K562 (cell line): ENCODE measurements at regions not wholly inside any gene's neighbourhood (a gene's known extent, or its start where the extent isn't known, plus 50 kb on each side); places are given as distances from the start of the nearest gene placed in this dataset.

Experiments
- ATAC-seq: fragments of 200-7000 bp; cut with Tn5 transposase; 3 replicates; pipeline ENCODE4 v1.9.1; 2020; ENCODE audit warnings: moderate library complexity
- BruUV-seq: library from RNA; stranded (reverse); fragments of 400-500 nt; replicated peaks from 2 replicates; lab custom pipeline; 2021; lab: Mats Ljungman, UMichigan
- CTCF ChIA-PET: fragments of 300-600 bp; formaldehyde crosslinking; extraction: SDS; loops from one replicate; lab custom pipeline; 2021; ENCODE audit warnings: low intra/inter-chr PET ratio; lab: Yijun Ruan, JAX
- POLR2A ChIA-PET: fragments of 300-600, 350-650 bp; sonication (Branson Sonifier 250); formaldehyde crosslinking; extraction: SDS; loops from one replicate; lab custom pipeline; 2021; ENCODE audit warnings: antibody characterized with exemption, inconsistent platforms; lab: Yijun Ruan, JAX
- DNase-seq, 4 experiments: peaks; one replicate each; pipeline versions ENCODE4 v3.0.0 to v3.0.0-alpha.2; 2011 to 2018; ENCODE audit warnings: low spot score in 3 of 4, mixed read lengths in 3 of 4; ENCODE audit errors: extremely low read depth in 1 of 4
- FAIRE-seq: peaks from 2 replicates; lab custom pipeline; 2011; peaks lifted over from hg19 to GRCh38; lab: Jason Lieb, UNC
- H2AFZ ChIP-seq: 2 replicates; pipeline ENCODE4 v1.6.0; 2011; ENCODE audit warnings: low read depth, low read length, control low read depth, inconsistent platforms
- H3K27ac ChIP-seq: fragments of 200-600 bp; 3 replicates; pipeline ENCODE4 v1.8.0; 2011; ENCODE audit warnings: low read depth, mild to moderate bottlenecking, control low read depth, inconsistent platforms, low read length, moderate library complexity, mixed read lengths; ENCODE audit errors: extremely low read depth
- H3K27me3 ChIP-seq, 2 experiments: fragments of 300-600 bp in 1 of 2; 2 replicates in 1 of 2; 3 replicates in 1 of 2; pipeline versions ENCODE4 v1.6.0 to v1.8.0; 2011; ENCODE audit warnings: inconsistent platforms in 2 of 2, low read length in 2 of 2, mild to moderate bottlenecking in 1 of 2, mixed read lengths in 1 of 2, moderate library complexity in 1 of 2; ENCODE audit not compliant: control insufficient read depth in 2 of 2, insufficient read depth in 2 of 2
- H3K36me3 ChIP-seq: fragments of 300-600 bp; 3 replicates; pipeline ENCODE4 v1.8.0; 2011; ENCODE audit warnings: mild to moderate bottlenecking, low read length, inconsistent platforms; ENCODE audit not compliant: control insufficient read depth, insufficient read depth
- H3K4me1 ChIP-seq, 2 experiments: fragments of 200-600 bp in 1 of 2; replicated peaks in 1 of 2; 2 replicates in 1 of 2; 3 replicates in 1 of 2; pipeline versions ENCODE4 v1.5.1 to v1.8.0; 2011; ENCODE audit warnings: inconsistent platforms in 2 of 2, low read length in 2 of 2, mild to moderate bottlenecking in 1 of 2, mixed read lengths in 1 of 2, moderate library complexity in 1 of 2; ENCODE audit not compliant: control insufficient read depth in 2 of 2, insufficient read depth in 2 of 2
- H3K4me2 ChIP-seq: 2 replicates; pipeline ENCODE4 v1.6.1; 2011; ENCODE audit warnings: low read length, control low read depth, inconsistent platforms, mixed read lengths; ENCODE audit not compliant: insufficient read depth
- H3K4me3 ChIP-seq: fragments of 200-600 bp; sonication (generic), shearing (Covaris generic); 2 replicates; pipeline ENCODE4 v1.5.1; 2016; ENCODE audit warnings: control low read depth, inconsistent platforms
- H3K79me2 ChIP-seq: fragments of 200-600 bp; 3 replicates; pipeline ENCODE4 v1.8.0; 2011; ENCODE audit warnings: low read length, inconsistent platforms; ENCODE audit not compliant: control insufficient read depth, insufficient read depth
- H3K9ac ChIP-seq, 2 experiments: 2 replicates each; pipeline versions ENCODE4 v1.6.0 to v1.6.1; 2011; ENCODE audit warnings: low read depth in 2 of 2, low read length in 2 of 2, control low read depth in 1 of 2, inconsistent platforms in 1 of 2, mild to moderate bottlenecking in 1 of 2, mixed read lengths in 1 of 2; ENCODE audit not compliant: insufficient read depth in 1 of 2
- H3K9me1 ChIP-seq: one replicate; pipeline ENCODE4 v1.6.0; 2011; ENCODE audit warnings: inconsistent platforms, mild to moderate bottlenecking, low read length, moderate library complexity; ENCODE audit not compliant: control insufficient read depth, insufficient read depth
- H3K9me3 ChIP-seq: replicated peaks from 2 replicates; pipeline ENCODE4 v1.5.1; 2011; ENCODE audit warnings: low read depth, low read length, inconsistent platforms; ENCODE audit not compliant: control insufficient read depth, insufficient read depth
- H4K20me1 ChIP-seq: replicated peaks from 2 replicates; pipeline ENCODE4 v1.6.1; 2011; ENCODE audit warnings: low read length, inconsistent platforms, mixed read lengths; ENCODE audit not compliant: control insufficient read depth, insufficient read depth
- CBX3 ChIP-seq, 2 experiments: IDR thresholded peaks; 1 replicate in 1 of 2; 2 replicates in 1 of 2; pipeline ENCODE4 v1.6.1; 2012; ENCODE audit warnings: inconsistent platforms in 2 of 2, low read length in 2 of 2, borderline replicate concordance in 1 of 2, control low read depth in 1 of 2
- EWSR1 ChIP-seq: fragments of 450-650 bp; IDR thresholded peaks from 2 replicates; pipeline ENCODE4 v1.6.1; 2018; ENCODE audit warnings: borderline replicate concordance, mild to moderate bottlenecking, low read depth, moderate library complexity; ENCODE audit not compliant: partially characterized antibody
- JUN ChIP-seq, 2 experiments: sonication (generic) in 1 of 2; formaldehyde crosslinking in 1 of 2; IDR thresholded peaks; 2 replicates each; pipeline versions ENCODE4 v1.6.1 to v1.8.0; 2012 to 2022; ENCODE audit warnings: borderline replicate concordance in 2 of 2, mild to moderate bottlenecking in 2 of 2, improper control_type of control experiment in 1 of 2, low read depth in 1 of 2, low read length in 1 of 2, missing genetic modification reagents in 1 of 2
- NFE2 ChIP-seq: IDR thresholded peaks from 2 replicates; pipeline ENCODE4 v1.6.1; 2014; ENCODE audit warnings: antibody characterized with exemption, low read depth
- SMARCE1 ChIP-seq: fragments of 450-650 bp; IDR thresholded peaks from 2 replicates; pipeline ENCODE4 v1.7.1; 2016; ENCODE audit warnings: mild to moderate bottlenecking
- SNAPC5 ChIP-seq: fragments of 250-450 bp; sonication (Bioruptor Pico); IDR thresholded peaks from 2 replicates; pipeline ENCODE4 v1.8.0; 2021; ENCODE audit warnings: moderate library complexity, mild to moderate bottlenecking, inconsistent platforms
- ZNF785 ChIP-seq: fragments of 250-450 bp; sonication (Bioruptor Pico); IDR thresholded peaks from 2 replicates; pipeline ENCODE4 v1.4.0; 2020; ENCODE audit warnings: mild to moderate bottlenecking
- in situ Hi-C: fragments of 300-500 bp; cut with MboI; formaldehyde crosslinking; loops from 4 replicates; pipeline ENCODE4 v1.15.0; 2018; ENCODE audit warnings: inconsistent platforms, mixed read lengths
- intact Hi-C: fragments of 100-400 bp; cut with micrococcal nuclease; formaldehyde crosslinking; loops from 2 replicates; pipeline ENCODE4 v1.14.2; 2022
- TF ChIP-seq, protein P1 (sequence below), 2 experiments: IDR thresholded peaks in 1 of 2; conservative IDR thresholded peaks in 1 of 2; 2 replicates each; pipeline ENCODE4 v1.6.1; 2016; ENCODE audit warnings: low read depth in 2 of 2, mild to moderate bottlenecking in 1 of 2, missing compliant biosample characterization in 1 of 2, missing genetic modification characterization in 1 of 2, moderate library complexity in 1 of 2
- TF ChIP-seq, protein P2 (sequence below), 2 experiments: fragments of 450-650 bp; IDR thresholded peaks; 2 replicates each; pipeline ENCODE4 v1.6.1; 2016

DNA sequence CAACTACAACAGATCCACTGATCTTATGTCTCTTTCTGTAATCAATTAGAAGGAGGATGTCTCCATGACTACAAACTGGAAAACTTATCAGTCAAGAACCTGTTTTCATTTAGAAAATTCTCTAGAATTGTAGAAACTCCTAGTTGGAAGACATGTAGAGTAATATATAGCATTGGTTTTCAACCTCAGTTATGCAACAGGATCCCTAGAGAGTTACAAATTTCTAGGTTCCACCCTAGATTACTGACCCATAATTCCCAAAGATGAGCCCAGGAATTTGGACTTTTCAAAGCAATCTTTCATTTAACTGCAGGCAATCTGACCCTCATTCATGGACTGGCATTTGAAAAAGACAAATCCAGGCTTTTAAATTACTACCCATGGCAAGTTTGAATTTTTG, 116.9 kb upstream of the RAP2B start:
- ATAC-seq (no peak), FAIRE-seq (no peak), DNase-seq (no peak)
- Histone ChIP-seq H4K20me1 (no peaks in the 10 kb centered on the region), H3K9me3 (0 out of 2 replicates have a peak, but pooled peaks cover 3% of the 10 kb centered on the region), H3K4me2 (no peak overlapping the region), H3K4me1 (peaks cover 3 to 4% of the 10 kb centered on the region in 2 experiments; a peak in 3 of 5 replicates), H3K27ac (no peak overlapping the region), H3K9me1 (no peaks in the 10 kb centered on the region), H3K27me3 (no peaks in the 10 kb centered on the region), H3K79me2 (no peaks in the 10 kb centered on the region), H3K4me3 (no peak overlapping the region), H3K9ac (no peak overlapping the region), H2AFZ (peak overlapping the region; percentile 7; the same call in 1 of the 2 replicates), H3K36me3 (no peaks in the 10 kb centered on the region)
- intact Hi-C loops (no loop called here), in situ Hi-C loops (loop anchor here (5.0 to 25.0 kb wide), 4 partner anchors 122 to 967 kb away; no protein-coding TSS in a partner anchor)
- ChIA-PET POLR2A (no interaction called here), CTCF (no interaction called here)
- TF ChIP-seq EWSR1 (no peak), SNAPC5 (CRISPR knock-in tag) (no peak), JUN (IDR thresholded peaks at IDR 0.05; ENCODE audit: borderline replicate concordance, low read depth, low read length) (no peak), JUN (CRISPR knock-in tag; IDR thresholded peaks at IDR 0.05; ENCODE audit: borderline replicate concordance) (no peak), CBX3 (IDR thresholded peaks at IDR 0.05; ENCODE audit: borderline replicate concordance in 1 of 2, low read length in 2 of 2) (no peak), SMARCE1 (no peak), NFE2 (no peak), ZNF785 (CRISPR knock-in tag) (no peak)
- TF ChIP-seq, protein P1, sequence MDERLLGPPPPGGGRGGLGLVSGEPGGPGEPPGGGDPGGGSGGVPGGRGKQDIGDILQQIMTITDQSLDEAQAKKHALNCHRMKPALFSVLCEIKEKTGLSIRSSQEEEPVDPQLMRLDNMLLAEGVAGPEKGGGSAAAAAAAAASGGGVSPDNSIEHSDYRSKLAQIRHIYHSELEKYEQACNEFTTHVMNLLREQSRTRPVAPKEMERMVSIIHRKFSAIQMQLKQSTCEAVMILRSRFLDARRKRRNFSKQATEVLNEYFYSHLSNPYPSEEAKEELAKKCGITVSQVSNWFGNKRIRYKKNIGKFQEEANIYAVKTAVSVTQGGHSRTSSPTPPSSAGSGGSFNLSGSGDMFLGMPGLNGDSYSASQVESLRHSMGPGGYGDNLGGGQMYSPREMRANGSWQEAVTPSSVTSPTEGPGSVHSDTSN (CRISPR knock-in tag; IDR thresholded peaks at IDR 0.05; ENCODE audit: low read depth): no peak
- TF ChIP-seq, protein P1 (tag; conservative IDR thresholded peaks at IDR 0.05; ENCODE audit: low read depth): no peak
- TF ChIP-seq, protein P2, sequence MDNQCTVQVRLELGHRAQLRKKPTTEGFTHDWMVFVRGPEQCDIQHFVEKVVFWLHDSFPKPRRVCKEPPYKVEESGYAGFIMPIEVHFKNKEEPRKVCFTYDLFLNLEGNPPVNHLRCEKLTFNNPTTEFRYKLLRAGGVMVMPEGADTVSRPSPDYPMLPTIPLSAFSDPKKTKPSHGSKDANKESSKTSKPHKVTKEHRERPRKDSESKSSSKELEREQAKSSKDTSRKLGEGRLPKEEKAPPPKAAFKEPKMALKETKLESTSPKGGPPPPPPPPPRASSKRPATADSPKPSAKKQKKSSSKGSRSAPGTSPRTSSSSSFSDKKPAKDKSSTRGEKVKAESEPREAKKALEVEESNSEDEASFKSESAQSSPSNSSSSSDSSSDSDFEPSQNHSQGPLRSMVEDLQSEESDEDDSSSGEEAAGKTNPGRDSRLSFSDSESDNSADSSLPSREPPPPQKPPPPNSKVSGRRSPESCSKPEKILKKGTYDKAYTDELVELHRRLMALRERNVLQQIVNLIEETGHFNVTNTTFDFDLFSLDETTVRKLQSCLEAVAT (IDR thresholded peaks at IDR 0.05): no peak
- BruUV-seq: no TSS peak
